ENCODE measurements at regions not wholly inside any gene's neighbourhood (a gene's known extent, or its start where the extent isn't known, plus 50 kb on each side); places are given as distances from the start of the nearest gene placed in this dataset.
"Not testable (repeated sequence)": the region's sequence is repeated elsewhere in the genome, so short reads cannot be mapped to it uniquely, and the experiment has no call there.

GRCh38 chr6:14412026-14412425, 294.5 kb downstream of the CD83 start:
- no peak for TF ChIP-seq CTCF (IDR thresholded peaks at IDR 0.05; ENCODE audit: low read depth, low read length)
- H3K4me3 ChIP-seq (ENCODE audit: low read depth, low read length) = no peak overlapping the region

- TF ChIP-seq CTCF (IDR thresholded peaks at IDR 0.05; ENCODE audit: low read depth, low read length) = no peak
- H3K4me3 ChIP-seq (ENCODE audit: low read depth, low read length) = no peak overlapping the region
Measured at GRCh38 chr6:14415452-14415851, 297.9 kb downstream of the CD83 start.

- TF ChIP-seq CTCF (IDR thresholded peaks at IDR 0.05; ENCODE audit: low read depth, low read length) = no peak
- no peak overlapping the region for H3K4me3 ChIP-seq (ENCODE audit: low read depth, low read length)
Measured at GRCh38 chr6:14417377-14417776, 299.8 kb downstream of the CD83 start.

GRCh38 chr6:14419224-14419623, 301.7 kb downstream of the CD83 start:
- H3K4me3 ChIP-seq (ENCODE audit: low read depth, low read length) = not testable (repeated sequence)

- no peak for TF ChIP-seq CTCF (IDR thresholded peaks at IDR 0.05; ENCODE audit: low read depth, low read length)
Measured at GRCh38 chr6:14422061-14422460, 304.5 kb downstream of the CD83 start.

GRCh38 chr6:14422917-14423316, 305.3 kb downstream of the CD83 start:
- H3K4me3 ChIP-seq (ENCODE audit: low read depth, low read length) = no peak overlapping the region
- no peak for TF ChIP-seq CTCF (IDR thresholded peaks at IDR 0.05; ENCODE audit: low read depth, low read length)

More at GRCh38 chr6:14422061-14422460, 304.5 kb downstream of the CD83 start:
- no peak overlapping the region for H3K4me3 ChIP-seq (ENCODE audit: low read depth, low read length)

- H3K4me3 ChIP-seq (ENCODE audit: low read depth, low read length) = no peak overlapping the region
- TF ChIP-seq CTCF (IDR thresholded peaks at IDR 0.05; ENCODE audit: low read depth, low read length) = no peak
Measured at GRCh38 chr6:14423330-14423729, 305.8 kb downstream of the CD83 start.

GRCh38 chr6:14423955-14424354, 306.4 kb downstream of the CD83 start:
- TF ChIP-seq CTCF (IDR thresholded peaks at IDR 0.05; ENCODE audit: low read depth, low read length) = no peak
- H3K4me3 ChIP-seq (ENCODE audit: low read depth, low read length) = no peak overlapping the region

Data from WI38 (cell line).